H1 (cell line): ENCODE measurements at regions not wholly inside any gene's neighbourhood (a gene's known extent, or its start where the extent isn't known, plus 50 kb on each side); places are given as distances from the start of the nearest gene placed in this dataset.

Experiments used
- MAFK ChIP-seq: IDR thresholded peaks from 2 replicates; pipeline ENCODE4 v1.6.1; 2012; ENCODE audit warnings: low read depth, mild to moderate bottlenecking, improper control_type of control experiment, low read length
- POU5F1 ChIP-seq: IDR thresholded peaks from 2 replicates; pipeline ENCODE4 v1.6.1; 2011; ENCODE audit warnings: low read depth, mild to moderate bottlenecking, low read length, moderate library complexity

GRCh38 chr6:8809662-8810061 lies 374.3 kb upstream of the SLC35B3 start (continued):
- TF ChIP-seq POU5F1 (no peak), MAFK (no peak)
